ENCODE measurements at regions not wholly inside any gene's neighbourhood (a gene's known extent, or its start where the extent isn't known, plus 50 kb on each side); places are given as distances from the start of the nearest gene placed in this dataset.

GRCh38 chr10:21260506-21261149 lies 264.9 kb downstream of the SKIDA1 start:
- no peak for TF ChIP-seq MAX (IDR thresholded peaks at IDR 0.05)
- no peak for TF ChIP-seq USF1 (IDR thresholded peaks at IDR 0.05)
- TF ChIP-seq NFIC (IDR thresholded peaks at IDR 0.05), result no peak

Measured in Ishikawa (cell line).